ENCODE measurements at regions not wholly inside any gene's neighbourhood (a gene's known extent, or its start where the extent isn't known, plus 50 kb on each side); places are given as distances from the start of the nearest gene placed in this dataset.

GRCh38 chr1:217150366-217150765 lies 427.1 kb upstream of the ESRRG start:
- Histone ChIP-seq H3K79me2 (ENCODE audit: control insufficient read depth, insufficient read depth, low read length) (no peaks in the 10 kb centered on the region), H3K4me2 (ENCODE audit: control insufficient read depth, insufficient read depth) (no peak overlapping the region), H3K27me3 (replicated peaks in 1 of 2; ENCODE audit: control insufficient read depth in 2 of 2, insufficient read depth in 2 of 2, low read length in 1 of 2) (no peaks in the 10 kb centered on the region), H3K4me3 (no peak overlapping the region), H4K20me1 (ENCODE audit: control insufficient read depth, insufficient read depth) (no peaks in the 10 kb centered on the region), H3K27ac (ENCODE audit: control insufficient read depth, insufficient read depth) (no peak overlapping the region), H3K36me3 (ENCODE audit: control insufficient read depth in 2 of 2, insufficient read depth in 2 of 2, low read length in 1 of 2) (no peaks in the 10 kb centered on the region), H2AFZ (ENCODE audit: control insufficient read depth, low read depth, low read length) (no peak overlapping the region), H3K4me1 (ENCODE audit: control insufficient read depth, insufficient read depth, low read length) (no peaks in the 10 kb centered on the region), H3K9me3 (replicated peaks; ENCODE audit: control insufficient read depth, insufficient read depth, low read length) (no peaks in the 10 kb centered on the region), H3K9ac (ENCODE audit: control insufficient read depth, insufficient read depth, low read length) (no peak overlapping the region)
- no peak for ATAC-seq
- RAD21 ChIA-PET (ENCODE audit: unreplicated experiment): no interaction called here
- POLR2A ChIA-PET: no interaction called here
- SMC1A ChIA-PET (ENCODE audit: uncharacterized antibody, unreplicated experiment): no interaction called here
- no TSS peak for BruUV-seq (replicated peaks)
- no peak for DNase-seq (ENCODE audit: low read depth, low spot score)
- FAIRE-seq: no peak
- intact Hi-C loops (cut with micrococcal nuclease; ENCODE audit: unreplicated experiment): no loop called here
- CTCF ChIA-PET: no interaction called here
- in situ Hi-C loops (cut with MboI): no loop called here
- TF ChIP-seq HDAC2 (IDR thresholded peaks at IDR 0.05): no peak
- TF ChIP-seq POLR2A (IDR thresholded peaks at IDR 0.05; ENCODE audit: low read depth, low read length): no peak
- TF ChIP-seq ESRRA (IDR thresholded peaks at IDR 0.05; ENCODE audit: low read length): no peak
- no peak for TF ChIP-seq MEF2A (IDR thresholded peaks at IDR 0.05; ENCODE audit: insufficient read depth, low read depth, low read length)
- TF ChIP-seq, protein P1, sequence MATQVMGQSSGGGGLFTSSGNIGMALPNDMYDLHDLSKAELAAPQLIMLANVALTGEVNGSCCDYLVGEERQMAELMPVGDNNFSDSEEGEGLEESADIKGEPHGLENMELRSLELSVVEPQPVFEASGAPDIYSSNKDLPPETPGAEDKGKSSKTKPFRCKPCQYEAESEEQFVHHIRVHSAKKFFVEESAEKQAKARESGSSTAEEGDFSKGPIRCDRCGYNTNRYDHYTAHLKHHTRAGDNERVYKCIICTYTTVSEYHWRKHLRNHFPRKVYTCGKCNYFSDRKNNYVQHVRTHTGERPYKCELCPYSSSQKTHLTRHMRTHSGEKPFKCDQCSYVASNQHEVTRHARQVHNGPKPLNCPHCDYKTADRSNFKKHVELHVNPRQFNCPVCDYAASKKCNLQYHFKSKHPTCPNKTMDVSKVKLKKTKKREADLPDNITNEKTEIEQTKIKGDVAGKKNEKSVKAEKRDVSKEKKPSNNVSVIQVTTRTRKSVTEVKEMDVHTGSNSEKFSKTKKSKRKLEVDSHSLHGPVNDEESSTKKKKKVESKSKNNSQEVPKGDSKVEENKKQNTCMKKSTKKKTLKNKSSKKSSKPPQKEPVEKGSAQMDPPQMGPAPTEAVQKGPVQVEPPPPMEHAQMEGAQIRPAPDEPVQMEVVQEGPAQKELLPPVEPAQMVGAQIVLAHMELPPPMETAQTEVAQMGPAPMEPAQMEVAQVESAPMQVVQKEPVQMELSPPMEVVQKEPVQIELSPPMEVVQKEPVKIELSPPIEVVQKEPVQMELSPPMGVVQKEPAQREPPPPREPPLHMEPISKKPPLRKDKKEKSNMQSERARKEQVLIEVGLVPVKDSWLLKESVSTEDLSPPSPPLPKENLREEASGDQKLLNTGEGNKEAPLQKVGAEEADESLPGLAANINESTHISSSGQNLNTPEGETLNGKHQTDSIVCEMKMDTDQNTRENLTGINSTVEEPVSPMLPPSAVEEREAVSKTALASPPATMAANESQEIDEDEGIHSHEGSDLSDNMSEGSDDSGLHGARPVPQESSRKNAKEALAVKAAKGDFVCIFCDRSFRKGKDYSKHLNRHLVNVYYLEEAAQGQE (IDR thresholded peaks at IDR 0.05; ENCODE audit: low read depth, low read length): no peak
- TF ChIP-seq, protein P2, sequence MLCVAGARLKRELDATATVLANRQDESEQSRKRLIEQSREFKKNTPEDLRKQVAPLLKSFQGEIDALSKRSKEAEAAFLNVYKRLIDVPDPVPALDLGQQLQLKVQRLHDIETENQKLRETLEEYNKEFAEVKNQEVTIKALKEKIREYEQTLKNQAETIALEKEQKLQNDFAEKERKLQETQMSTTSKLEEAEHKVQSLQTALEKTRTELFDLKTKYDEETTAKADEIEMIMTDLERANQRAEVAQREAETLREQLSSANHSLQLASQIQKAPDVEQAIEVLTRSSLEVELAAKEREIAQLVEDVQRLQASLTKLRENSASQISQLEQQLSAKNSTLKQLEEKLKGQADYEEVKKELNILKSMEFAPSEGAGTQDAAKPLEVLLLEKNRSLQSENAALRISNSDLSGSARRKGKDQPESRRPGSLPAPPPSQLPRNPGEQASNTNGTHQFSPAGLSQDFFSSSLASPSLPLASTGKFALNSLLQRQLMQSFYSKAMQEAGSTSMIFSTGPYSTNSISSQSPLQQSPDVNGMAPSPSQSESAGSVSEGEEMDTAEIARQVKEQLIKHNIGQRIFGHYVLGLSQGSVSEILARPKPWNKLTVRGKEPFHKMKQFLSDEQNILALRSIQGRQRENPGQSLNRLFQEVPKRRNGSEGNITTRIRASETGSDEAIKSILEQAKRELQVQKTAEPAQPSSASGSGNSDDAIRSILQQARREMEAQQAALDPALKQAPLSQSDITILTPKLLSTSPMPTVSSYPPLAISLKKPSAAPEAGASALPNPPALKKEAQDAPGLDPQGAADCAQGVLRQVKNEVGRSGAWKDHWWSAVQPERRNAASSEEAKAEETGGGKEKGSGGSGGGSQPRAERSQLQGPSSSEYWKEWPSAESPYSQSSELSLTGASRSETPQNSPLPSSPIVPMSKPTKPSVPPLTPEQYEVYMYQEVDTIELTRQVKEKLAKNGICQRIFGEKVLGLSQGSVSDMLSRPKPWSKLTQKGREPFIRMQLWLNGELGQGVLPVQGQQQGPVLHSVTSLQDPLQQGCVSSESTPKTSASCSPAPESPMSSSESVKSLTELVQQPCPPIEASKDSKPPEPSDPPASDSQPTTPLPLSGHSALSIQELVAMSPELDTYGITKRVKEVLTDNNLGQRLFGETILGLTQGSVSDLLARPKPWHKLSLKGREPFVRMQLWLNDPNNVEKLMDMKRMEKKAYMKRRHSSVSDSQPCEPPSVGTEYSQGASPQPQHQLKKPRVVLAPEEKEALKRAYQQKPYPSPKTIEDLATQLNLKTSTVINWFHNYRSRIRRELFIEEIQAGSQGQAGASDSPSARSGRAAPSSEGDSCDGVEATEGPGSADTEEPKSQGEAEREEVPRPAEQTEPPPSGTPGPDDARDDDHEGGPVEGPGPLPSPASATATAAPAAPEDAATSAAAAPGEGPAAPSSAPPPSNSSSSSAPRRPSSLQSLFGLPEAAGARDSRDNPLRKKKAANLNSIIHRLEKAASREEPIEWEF (IDR thresholded peaks at IDR 0.05; ENCODE audit: insufficient replicate concordance, low read depth, low read length): no peak
- TF ChIP-seq, protein P3, sequence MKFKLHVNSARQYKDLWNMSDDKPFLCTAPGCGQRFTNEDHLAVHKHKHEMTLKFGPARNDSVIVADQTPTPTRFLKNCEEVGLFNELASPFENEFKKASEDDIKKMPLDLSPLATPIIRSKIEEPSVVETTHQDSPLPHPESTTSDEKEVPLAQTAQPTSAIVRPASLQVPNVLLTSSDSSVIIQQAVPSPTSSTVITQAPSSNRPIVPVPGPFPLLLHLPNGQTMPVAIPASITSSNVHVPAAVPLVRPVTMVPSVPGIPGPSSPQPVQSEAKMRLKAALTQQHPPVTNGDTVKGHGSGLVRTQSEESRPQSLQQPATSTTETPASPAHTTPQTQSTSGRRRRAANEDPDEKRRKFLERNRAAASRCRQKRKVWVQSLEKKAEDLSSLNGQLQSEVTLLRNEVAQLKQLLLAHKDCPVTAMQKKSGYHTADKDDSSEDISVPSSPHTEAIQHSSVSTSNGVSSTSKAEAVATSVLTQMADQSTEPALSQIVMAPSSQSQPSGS (IDR thresholded peaks at IDR 0.05; ENCODE audit: low read length): no peak
- TF ChIP-seq ZBTB11 (CRISPR knock-in tag; IDR thresholded peaks at IDR 0.05): no peak
- no peak for TF ChIP-seq TARDBP (IDR thresholded peaks at IDR 0.05; ENCODE audit: borderline replicate concordance)
- no peak for TF ChIP-seq RB1 (IDR thresholded peaks at IDR 0.05; ENCODE audit: borderline replicate concordance)
- no peak for TF ChIP-seq NFXL1 (IDR thresholded peaks at IDR 0.05; ENCODE audit: borderline replicate concordance)

Data from GM12878 (cell line).